MM.1S (cell line): ENCODE measurements at regions not wholly inside any gene's neighbourhood (a gene's known extent, or its start where the extent isn't known, plus 50 kb on each side); places are given as distances from the start of the nearest gene placed in this dataset.

ENCODE experiments used
- DNase-seq: peaks from one replicate; pipeline ENCODE4 v3.0.0-alpha.2; 2015
- H2AFZ ChIP-seq: fragments of 300-600 bp; sonication (generic); 2 replicates; pipeline ENCODE4 v1.6.0; 2016; ENCODE audit warnings: antibody characterized with exemption, low read length
- H3F3A ChIP-seq: fragments of 300-600 bp; sonication (generic); 2 replicates; pipeline ENCODE4 v1.6.1; 2016; ENCODE audit warnings: mild to moderate bottlenecking, antibody characterized with exemption, low read length, moderate library complexity, mixed read lengths; ENCODE audit not compliant: insufficient read depth
- H3K27ac ChIP-seq: fragments of 300-600 bp; sonication (generic); 2 replicates; pipeline ENCODE4 v1.5.1; 2016; ENCODE audit warnings: mild to moderate bottlenecking, low read length
- H3K27me3 ChIP-seq: fragments of 300-600 bp; sonication (generic); replicated peaks from 2 replicates; pipeline ENCODE4 v1.6.0; 2016; ENCODE audit warnings: low read length; ENCODE audit not compliant: insufficient read depth
- H3K36me3 ChIP-seq: fragments of 300-600 bp; sonication (generic); replicated peaks from 2 replicates; pipeline ENCODE4 v1.6.1; 2016; ENCODE audit warnings: mild to moderate bottlenecking, low read length, mixed read lengths; ENCODE audit not compliant: insufficient read depth
- H3K4me1 ChIP-seq: fragments of 300-600 bp; sonication (generic); 2 replicates; pipeline ENCODE4 v1.6.1; 2016; ENCODE audit warnings: low read length, mixed read lengths
- H3K4me2 ChIP-seq: fragments of 300-600 bp; sonication (generic); 2 replicates; pipeline ENCODE4 v1.6.0; 2016; ENCODE audit warnings: low read depth, low read length
- H3K4me3 ChIP-seq: fragments of 300-600 bp; sonication (generic); 2 replicates; pipeline ENCODE4 v1.5.1; 2016; ENCODE audit warnings: low read length, mixed read lengths
- H3K79me2 ChIP-seq: fragments of 300-600 bp; sonication (generic); 2 replicates; pipeline ENCODE4 v1.6.1; 2016; ENCODE audit warnings: mixed run types, low read length, mixed read lengths
- H3K9ac ChIP-seq: fragments of 300-600 bp; sonication (generic); 2 replicates; pipeline ENCODE4 v1.6.1; 2016; ENCODE audit warnings: low read length, mixed read lengths
- H3K9me2 ChIP-seq: fragments of 300-600 bp; sonication (generic); replicated peaks from 2 replicates; pipeline ENCODE4 v1.6.1; 2016; ENCODE audit warnings: mild to moderate bottlenecking, low read length, mixed read lengths; ENCODE audit not compliant: insufficient read depth
- H3K9me3 ChIP-seq: fragments of 300-600 bp; sonication (generic); replicated peaks from 2 replicates; pipeline ENCODE4 v1.6.1; 2016; ENCODE audit warnings: mild to moderate bottlenecking, low read length, mixed read lengths; ENCODE audit not compliant: insufficient read depth
- H4K20me1 ChIP-seq: fragments of 300-600 bp; sonication (generic); 2 replicates; pipeline ENCODE4 v1.6.1; 2016; ENCODE audit warnings: mild to moderate bottlenecking, low read length, moderate library complexity, mixed read lengths; ENCODE audit not compliant: insufficient read depth
- CTCF ChIP-seq: fragments of 300-600 bp; sonication (generic); IDR thresholded peaks from 2 replicates; pipeline ENCODE4 v1.5.1; 2016; ENCODE audit warnings: antibody characterized with exemption, low read length, mixed read lengths
- EZH2 ChIP-seq: fragments of 300-600 bp; sonication (generic); optimal IDR thresholded peaks from 2 replicates; pipeline ENCODE3; 2017; ENCODE audit warnings: low read depth, mild to moderate bottlenecking, antibody characterized with exemption, low read length, mixed read lengths
- EZH2phosphoT487 ChIP-seq: fragments of 300-600 bp; sonication (generic); IDR thresholded peaks from 2 replicates; pipeline ENCODE4 v1.6.1; 2018; ENCODE audit warnings: antibody characterized with exemption, low read length

- Histone ChIP-seq H3K4me2 (peak overlapping the region; percentile 60), H2AFZ (no peak overlapping the region), H3F3A (peaks cover 13% of the 10 kb centered on the region), H3K4me1 (peaks cover 37% of the 10 kb centered on the region), H3K36me3 (peaks cover 7% of the 10 kb centered on the region; the same call in 1 of the 2 replicates), H3K27ac (peak overlapping the region; percentile 49; the same call in 1 of the 2 replicates), H3K79me2 (peaks cover 94% of the 10 kb centered on the region), H3K27me3 (no peaks in the 10 kb centered on the region), H3K9me3 (no peaks in the 10 kb centered on the region), H3K4me3 (peak overlapping the region; percentile 14), H4K20me1 (no peaks in the 10 kb centered on the region), H3K9ac (no peak overlapping the region), H3K9me2 (no peaks in the 10 kb centered on the region)
- TF ChIP-seq CTCF: no peak
- TF ChIP-seq EZH2: no peak
- TF ChIP-seq EZH2phosphoT487: no peak
- DNase-seq: peak; percentile 65
Observed at GRCh38 chr5:18740301-18740700, 1106.0 kb downstream of the TAF11L14 start.

GRCh38 chr5:18742830-18743229 is 1108.6 kb downstream of the TAF11L14 start:
- H2AFZ ChIP-seq: no peak overlapping the region
- H3K36me3 ChIP-seq: peaks cover 6% of the 10 kb centered on the region; the same call in 1 of the 2 replicates
- no peaks in the 10 kb centered on the region for H3K9me3 ChIP-seq
- H3K27me3 ChIP-seq: no peaks in the 10 kb centered on the region
- H3K79me2 ChIP-seq: peaks cover 76% of the 10 kb centered on the region
- no peak for DNase-seq
- H3K4me3 ChIP-seq: no peak overlapping the region
- H3K9ac ChIP-seq: no peak overlapping the region
- H3K27ac ChIP-seq: no peak overlapping the region
- no peak for TF ChIP-seq CTCF
- TF ChIP-seq EZH2phosphoT487: no peak
- no peak for TF ChIP-seq EZH2
- peaks cover 49% of the 10 kb centered on the region for H3K4me1 ChIP-seq
- no peaks in the 10 kb centered on the region for H4K20me1 ChIP-seq
- H3F3A ChIP-seq: peaks cover 28% of the 10 kb centered on the region
- no peaks in the 10 kb centered on the region for H3K9me2 ChIP-seq
- H3K4me2 ChIP-seq: no peak overlapping the region

GRCh38 chr5:18744441-18744840 is 1110.2 kb downstream of the TAF11L14 start:
- Histone ChIP-seq H3K4me2 (peak overlapping the region; percentile 82), H3K4me3 (peak overlapping the region; percentile 60), H2AFZ (peak overlapping the region; percentile 6; the same call in 1 of the 2 replicates), H3K27me3 (no peaks in the 10 kb centered on the region), H3F3A (peaks cover 28% of the 10 kb centered on the region), H4K20me1 (no peaks in the 10 kb centered on the region), H3K36me3 (peaks cover 2% of the 10 kb centered on the region; the same call in 1 of the 2 replicates), H3K9ac (peak overlapping the region; percentile 70), H3K79me2 (peaks cover 60% of the 10 kb centered on the region), H3K27ac (peak overlapping the region; percentile 93; the same call in 1 of the 2 replicates), H3K9me2 (no peaks in the 10 kb centered on the region), H3K9me3 (no peaks in the 10 kb centered on the region), H3K4me1 (peaks cover 40% of the 10 kb centered on the region)
- peak; percentile 25 for DNase-seq
- TF ChIP-seq EZH2phosphoT487 (no peak), EZH2 (no peak), CTCF (no peak)
